ENCODE measurements at regions not wholly inside any gene's neighbourhood (a gene's known extent, or its start where the extent isn't known, plus 50 kb on each side); places are given as distances from the start of the nearest gene placed in this dataset.

GRCh38 chr2:134200036-134200618 lies 53.7 kb upstream of the MGAT5 start:
- WGBS, 2 donors (ENCODE audit: low coverage in 1 of 2) = 86 to 89% methylated on average over 1 to 4 of the region's 4 CpGs
- no peak overlapping the region for H3K4me3 ChIP-seq
- in situ Hi-C loops (cut with MboI; ENCODE audit: low pct_ligation_motif_present in 1 of 4, low pct_unique_long_range_greater_than_20kb in 1 of 4, low sequenced_read_pairs in 3 of 4) = loop anchor here in 3 of 4 donors (5.0 to 10.0 kb wide), 2 partner anchors 83 to 85 kb away; no protein-coding TSS in a partner anchor
- TF ChIP-seq EP300 (IDR thresholded peaks at IDR 0.05; ENCODE audit: low read depth) (no peak), CTCF (IDR thresholded peaks at IDR 0.05) (no peak), POLR2A (IDR thresholded peaks at IDR 0.05) (no peak), POLR2AphosphoS5 (IDR thresholded peaks at IDR 0.05) (no peak)
- DNase-seq = no peak
- H3K36me3 ChIP-seq = no peaks in the 10 kb centered on the region
- no peaks in the 10 kb centered on the region for H3K27me3 ChIP-seq
- H3K27ac ChIP-seq = no peak overlapping the region
- peaks cover 0 to 22% (median 10%) of the 10 kb centered on the region in 4 donors for H3K4me1 ChIP-seq
- H3K9me3 ChIP-seq = no peaks in the 10 kb centered on the region
- intact Hi-C loops (cut with DNase I; ENCODE audit: low total_unique reads) = no loop called here

- intact Hi-C loops (cut with DNase I; ENCODE audit: low total_unique reads) (no loop called here), in situ Hi-C loops (cut with MboI; ENCODE audit: low pct_ligation_motif_present in 1 of 4, low pct_unique_long_range_greater_than_20kb in 1 of 4, low sequenced_read_pairs in 3 of 4) (loop anchor here in 3 of 4 donors (5.0 to 10.0 kb wide), 2 partner anchors 84 to 87 kb away; no protein-coding TSS in a partner anchor)
- DNase-seq = no peak
- Histone ChIP-seq H3K9me3 (no peaks in the 10 kb centered on the region), H3K27ac (no peak overlapping the region), H3K27me3 (no peaks in the 10 kb centered on the region), H3K4me1 (peaks cover 0 to 36% (median 9%) of the 10 kb centered on the region in 4 donors), H3K4me3 (no peak overlapping the region), H3K36me3 (no peaks in the 10 kb centered on the region)
- TF ChIP-seq POLR2A (IDR thresholded peaks at IDR 0.05) (no peak), POLR2AphosphoS5 (IDR thresholded peaks at IDR 0.05) (no peak), CTCF (IDR thresholded peaks at IDR 0.05) (no peak), EP300 (IDR thresholded peaks at IDR 0.05; ENCODE audit: low read depth) (no peak)
- WGBS, 2 donors (ENCODE audit: low coverage in 1 of 2) = 92 to 100% methylated on average over 1 to 7 of the region's 7 CpGs
These were observed 52.3 kb upstream of the MGAT5 start for GRCh38 chr2:134201533-134201932.

- no peaks in the 10 kb centered on the region for H3K27me3 ChIP-seq
- no peaks in the 10 kb centered on the region for H3K36me3 ChIP-seq
- H3K4me1 ChIP-seq = peaks cover 0 to 44% (median 9%) of the 10 kb centered on the region in 4 donors
- H3K27ac ChIP-seq = no peak overlapping the region
- no peak overlapping the region for H3K4me3 ChIP-seq
- H3K9me3 ChIP-seq = no peaks in the 10 kb centered on the region
- intact Hi-C loops (cut with DNase I; ENCODE audit: low total_unique reads) (no loop called here), in situ Hi-C loops (cut with MboI; ENCODE audit: low pct_ligation_motif_present in 1 of 4, low pct_unique_long_range_greater_than_20kb in 1 of 4, low sequenced_read_pairs in 3 of 4) (loop anchor here in 3 of 4 donors (5.0 to 10.0 kb wide), 2 partner anchors 85 to 88 kb away; no protein-coding TSS in a partner anchor)
- DNase-seq = no peak
- TF ChIP-seq CTCF (IDR thresholded peaks at IDR 0.05) = no peak
- WGBS, 2 donors (ENCODE audit: low coverage in 1 of 2) = 76 to 93% methylated on average over 3 to 4 of the region's 4 CpGs
These were observed 51.5 kb upstream of the MGAT5 start for GRCh38 chr2:134202371-134202770.

- TF ChIP-seq POLR2AphosphoS5 (IDR thresholded peaks at IDR 0.05) (no peak), POLR2A (IDR thresholded peaks at IDR 0.05) (no peak), EP300 (IDR thresholded peaks at IDR 0.05; ENCODE audit: low read depth) (no peak), CTCF (IDR thresholded peaks at IDR 0.05) (no peak)
- no peak overlapping the region for H3K27ac ChIP-seq
- H3K9me3 ChIP-seq = no peaks in the 10 kb centered on the region
- no peaks in the 10 kb centered on the region for H3K27me3 ChIP-seq
- intact Hi-C loops (cut with DNase I; ENCODE audit: low total_unique reads) = no loop called here
- DNase-seq = no peak
- no peak overlapping the region for H3K4me3 ChIP-seq
- in situ Hi-C loops (cut with MboI; ENCODE audit: low pct_ligation_motif_present in 1 of 4, low pct_unique_long_range_greater_than_20kb in 1 of 4, low sequenced_read_pairs in 3 of 4) = loop anchor here in 3 of 4 donors (5.0 to 10.0 kb wide), 2 partner anchors 86 to 88 kb away; no protein-coding TSS in a partner anchor
- H3K4me1 ChIP-seq = peaks cover 0 to 39% (median 4%) of the 10 kb centered on the region in 4 donors
- no peaks in the 10 kb centered on the region for H3K36me3 ChIP-seq
These were observed 50.7 kb upstream of the MGAT5 start for GRCh38 chr2:134203175-134203574.

Small RNAs in the stretch of these regions (small RNA-seq; reads per million reads assigned to genes)
- gene MIR3679 = 0.18 to 0.36 (median 0.28) reads per million in 4 donors
